HCT116 (cell line): ENCODE measurements at regions not wholly inside any gene's neighbourhood (a gene's known extent, or its start where the extent isn't known, plus 50 kb on each side); places are given as distances from the start of the nearest gene placed in this dataset.

ENCODE experiments used
- RAD21 ChIP-seq: IDR thresholded peaks from 2 replicates; pipeline ENCODE4 v1.6.1; 2012; ENCODE audit warnings: low read depth, mild to moderate bottlenecking
- SP1 ChIP-seq: IDR thresholded peaks from 2 replicates; pipeline ENCODE4 v1.6.1; 2012; ENCODE audit warnings: low read depth
- YY1 ChIP-seq: IDR thresholded peaks from 2 replicates; pipeline ENCODE4 v1.6.1; 2011; ENCODE audit warnings: low read length, low read depth, moderate library complexity, mild to moderate bottlenecking; ENCODE audit not compliant: insufficient replicate concordance; ENCODE audit errors: extremely low read depth

- TF ChIP-seq RAD21 (no peak), YY1 (no peak), SP1 (no peak)
These were observed 89.0 kb upstream of the GPR141 start for GRCh38 chr7:37594602-37595001.
